HG03280 (cell line): ENCODE measurements at regions not wholly inside any gene's neighbourhood (a gene's known extent, or its start where the extent isn't known, plus 50 kb on each side); places are given as distances from the start of the nearest gene placed in this dataset.

Experiments used
- ATAC-seq: cut with Tn5 transposase; IDR thresholded peaks from one replicate; pipeline ENCODE4 v1.9.1; 2021; ENCODE audit warnings: mild to moderate bottlenecking, moderate library complexity; ENCODE audit not compliant: unreplicated experiment

DNA sequence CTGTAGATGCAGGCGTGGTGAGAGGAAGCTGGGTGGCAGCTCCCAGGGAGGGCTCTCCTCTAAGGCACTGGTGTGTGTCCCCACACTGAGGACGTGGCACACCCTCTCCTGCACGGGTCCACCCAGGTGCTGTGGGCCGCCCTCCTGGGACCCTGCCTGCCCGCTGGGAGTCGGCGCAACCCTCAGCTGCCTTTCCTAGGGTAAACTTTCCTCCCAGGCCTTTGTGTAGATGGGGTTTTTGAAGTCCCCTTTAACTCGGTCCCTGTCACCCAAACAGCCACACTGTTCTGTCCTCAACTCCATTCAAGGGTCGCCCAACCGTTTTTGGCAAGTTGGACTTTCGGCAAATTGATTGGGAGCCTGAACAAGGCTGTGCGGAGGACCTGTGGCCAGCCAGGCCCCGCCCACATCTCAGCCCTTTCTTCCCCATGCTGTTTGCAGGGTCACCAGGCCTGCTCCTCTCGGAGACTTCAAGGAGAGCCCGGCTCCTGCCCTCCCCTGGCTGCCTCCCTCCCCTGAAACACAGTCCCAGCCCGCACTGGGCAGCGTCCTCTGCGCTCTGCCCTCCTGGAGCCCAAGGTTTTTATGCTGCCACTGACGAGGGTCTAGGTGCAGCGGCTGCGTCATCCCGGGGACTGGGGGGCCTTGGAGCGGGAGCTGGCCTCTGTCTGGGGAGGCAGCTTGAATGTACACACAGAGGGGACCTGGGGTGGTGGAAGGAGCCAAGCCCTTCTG is 1126.2 kb downstream of the BRD1 start:
- ATAC-seq, result no peak

DNA sequence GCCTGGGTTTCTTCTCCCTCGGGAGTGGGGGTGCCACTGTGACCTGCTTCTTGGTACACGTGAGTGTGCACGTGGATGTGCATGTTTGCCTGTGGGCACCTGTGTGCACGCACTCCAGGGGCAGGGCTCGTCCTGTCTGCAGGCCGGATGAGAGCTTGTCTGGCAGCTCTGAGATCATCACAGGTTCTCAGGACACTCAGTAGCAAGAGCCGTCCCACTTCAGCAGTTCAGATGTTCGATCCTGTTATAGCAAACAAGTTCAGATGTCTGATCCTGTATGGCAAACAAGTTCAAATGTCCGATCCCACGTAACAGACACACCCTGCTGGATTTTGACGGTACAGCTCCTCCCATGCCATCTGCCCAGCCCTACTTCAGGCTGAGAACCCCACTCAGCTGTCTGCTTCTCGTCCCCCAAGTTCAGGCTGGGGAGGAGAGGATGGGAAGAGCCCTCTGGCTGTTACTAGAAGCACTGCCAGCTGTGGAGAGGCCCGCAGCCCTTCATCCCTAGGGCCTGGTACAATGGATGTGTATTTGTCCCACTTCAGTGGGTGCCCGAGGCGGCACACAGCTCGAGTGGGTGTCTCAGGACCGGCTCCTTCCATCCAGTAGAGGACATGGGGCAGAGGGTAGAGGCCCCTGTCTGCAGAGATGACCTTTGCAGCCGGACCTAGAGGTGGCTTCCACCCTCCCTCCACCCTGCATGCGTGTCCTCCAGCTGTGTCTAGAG is 1126.9 kb downstream of the BRD1 start:
- no peak for ATAC-seq

DNA sequence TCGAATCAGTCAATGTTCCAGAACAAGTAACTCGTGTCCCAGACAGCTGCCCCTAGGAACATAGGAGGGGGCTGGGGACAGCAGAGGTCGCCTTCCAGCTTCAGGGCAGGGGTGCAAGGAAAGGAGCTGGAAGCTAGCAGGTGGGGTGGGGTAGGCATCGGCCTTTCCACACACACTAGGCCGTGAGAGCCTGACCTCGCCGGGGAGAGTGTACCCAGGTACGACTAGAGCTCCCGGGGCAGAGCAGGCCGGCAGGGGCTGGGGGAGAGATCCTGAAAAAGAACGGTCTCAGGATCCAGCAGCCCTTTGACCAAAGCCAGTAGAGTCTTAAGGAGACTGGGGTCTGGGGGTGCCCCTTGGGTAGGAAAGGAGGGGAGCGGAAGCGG is 1127.5 kb downstream of the BRD1 start:
- no peak for ATAC-seq

DNA sequence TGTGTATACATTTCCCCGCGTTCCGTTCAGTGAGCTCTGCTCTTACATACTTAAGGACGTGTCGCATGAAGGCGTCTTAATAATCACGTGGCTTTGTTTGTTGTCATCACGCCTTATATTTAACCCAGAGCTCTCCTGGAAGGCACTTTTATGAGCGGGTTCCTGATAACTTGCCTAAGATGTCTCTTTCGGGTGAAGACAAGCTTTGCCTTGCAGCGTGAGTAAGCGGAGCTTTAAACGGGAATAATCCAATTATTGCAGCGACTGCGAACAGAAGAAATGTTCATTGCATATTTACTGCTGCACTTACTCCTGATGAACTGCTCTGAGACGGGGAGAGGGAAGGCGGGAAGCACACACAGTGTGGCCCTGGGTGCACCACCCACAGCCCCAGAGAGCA is 1128.2 kb downstream of the BRD1 start:
- no peak for ATAC-seq

DNA sequence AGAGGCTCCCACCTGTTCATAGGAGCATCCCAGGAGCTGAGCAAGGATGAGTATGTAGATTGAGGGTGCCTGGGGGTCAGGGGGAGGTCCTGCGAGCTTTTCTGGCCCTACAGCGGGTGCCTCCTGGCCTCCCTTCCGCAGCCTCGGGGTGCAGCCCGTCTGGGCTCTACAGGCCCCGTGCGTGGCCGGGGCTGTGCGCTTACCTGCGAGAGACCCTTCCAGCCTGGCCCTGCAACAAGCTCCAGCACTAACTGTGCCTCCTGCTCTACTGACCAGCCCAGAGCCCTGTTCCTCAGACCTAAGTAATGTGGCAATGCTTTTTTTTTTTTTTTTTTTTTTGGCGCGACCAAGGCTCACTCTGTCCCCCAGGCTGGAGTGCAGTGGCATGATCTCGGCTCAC is 1129.1 kb downstream of the BRD1 start:
- ATAC-seq, result no peak

DNA sequence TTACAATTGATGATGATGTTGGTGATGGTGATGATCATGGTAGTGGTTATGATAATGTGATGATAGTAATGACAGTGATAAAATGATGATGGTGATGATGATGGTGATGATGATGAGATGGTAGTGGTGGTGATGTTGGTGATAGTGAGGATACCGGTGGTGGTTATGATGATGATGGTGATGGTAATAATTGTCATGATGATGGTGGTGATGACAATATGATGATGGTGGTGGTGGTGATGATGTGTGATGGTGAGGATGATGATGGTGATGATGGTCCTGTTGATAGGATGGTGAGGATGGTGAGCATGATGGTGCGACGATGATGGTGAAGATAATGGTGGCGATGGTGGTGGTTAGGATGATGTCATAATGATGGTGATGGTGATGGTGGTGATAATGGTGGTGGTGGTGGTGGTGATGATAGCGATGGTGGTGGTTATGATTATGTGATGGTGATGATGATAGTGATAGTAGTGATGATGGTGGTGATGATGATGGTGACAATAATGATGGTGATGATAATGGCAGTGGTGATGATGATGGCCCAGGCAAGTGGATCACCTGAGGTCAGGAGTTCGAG is 1129.9 kb downstream of the BRD1 start:
- ATAC-seq, result no peak

DNA sequence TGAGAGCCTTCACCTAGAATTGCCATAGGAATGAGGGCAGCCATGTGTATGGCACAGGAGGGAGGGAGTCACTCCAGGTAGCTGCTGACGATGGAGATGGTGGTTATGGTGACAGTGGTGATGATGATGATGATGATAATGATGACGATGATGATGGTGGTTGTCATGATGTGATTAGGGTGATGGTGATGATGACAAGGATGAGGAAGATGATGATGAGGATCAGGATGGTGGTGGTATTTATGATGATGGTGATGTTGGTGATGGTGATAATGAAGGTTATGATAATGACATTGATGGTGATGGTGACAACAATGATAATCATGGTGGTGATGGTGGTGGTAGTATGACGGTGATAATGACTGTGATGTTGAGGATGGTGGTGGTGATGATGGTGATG is 1130.5 kb downstream of the BRD1 start:
- no peak for ATAC-seq

DNA sequence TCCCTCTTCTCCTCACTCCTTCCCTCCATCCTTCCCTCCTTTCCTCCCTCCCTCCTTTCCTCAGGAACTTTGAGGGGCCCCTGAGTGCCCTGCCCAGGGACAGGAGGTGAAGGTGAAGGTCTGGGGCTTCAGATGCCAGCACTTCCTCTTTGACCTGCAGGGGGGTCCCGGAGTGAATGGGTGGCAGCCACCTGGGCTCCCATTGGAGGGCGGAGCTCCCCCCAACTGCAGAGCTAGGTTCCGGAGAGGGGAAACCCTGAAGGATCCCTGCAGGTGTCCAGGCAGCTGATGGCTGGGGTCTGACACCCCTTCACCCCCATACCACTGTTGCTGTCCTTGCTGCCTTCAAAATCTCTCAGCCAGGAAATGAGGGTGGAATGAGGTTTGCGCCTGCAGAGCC is 1131.3 kb downstream of the BRD1 start:
- ATAC-seq, result no peak

DNA sequence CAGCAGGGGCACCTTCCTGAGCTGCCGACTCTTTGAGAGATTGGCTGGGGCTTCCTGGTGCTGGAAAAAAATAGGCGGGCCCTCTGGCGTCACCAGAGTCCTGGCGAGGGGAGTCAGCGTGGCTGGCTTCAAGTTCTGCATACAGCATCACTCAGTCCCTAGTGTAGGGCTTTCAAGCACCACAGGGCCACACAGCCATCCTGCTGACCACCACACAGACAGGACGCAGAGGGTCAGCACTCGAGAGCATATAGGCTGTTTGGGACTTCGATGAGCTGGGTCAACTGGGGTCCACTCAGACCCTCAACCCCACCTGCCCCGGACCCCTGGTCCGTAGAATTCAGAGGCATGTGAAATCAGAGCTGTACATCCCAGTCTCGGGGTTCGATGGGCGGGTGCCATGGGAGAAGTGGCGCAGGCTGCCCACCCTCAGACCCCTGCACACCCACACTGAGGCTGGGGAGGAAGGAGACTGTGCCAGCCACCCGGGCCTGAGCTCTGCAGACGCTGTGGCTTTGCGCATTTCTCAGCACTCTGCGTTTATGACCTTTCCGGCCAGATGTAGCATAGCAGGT is 1131.9 kb downstream of the BRD1 start:
- no peak for ATAC-seq

DNA sequence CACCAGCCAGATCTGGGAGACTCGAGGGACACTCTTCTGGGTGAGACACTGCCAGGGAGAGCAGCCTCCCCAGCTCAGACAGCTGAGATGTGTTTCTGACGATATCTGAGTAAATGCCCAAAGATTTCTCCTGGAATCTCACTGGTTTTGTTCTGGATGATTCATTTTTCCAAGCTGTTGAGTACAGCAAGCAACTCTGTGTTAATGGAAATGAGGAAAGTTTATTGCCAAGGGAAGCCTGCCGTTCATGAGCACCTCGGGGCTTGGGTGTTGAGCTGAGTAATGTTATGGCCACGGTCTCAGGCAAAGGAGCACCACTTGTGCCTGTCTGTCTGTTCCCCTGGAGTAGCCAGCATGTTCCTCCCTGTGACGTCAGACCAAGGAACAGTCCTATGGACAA is 1132.4 kb downstream of the BRD1 start:
- ATAC-seq, result no peak

DNA sequence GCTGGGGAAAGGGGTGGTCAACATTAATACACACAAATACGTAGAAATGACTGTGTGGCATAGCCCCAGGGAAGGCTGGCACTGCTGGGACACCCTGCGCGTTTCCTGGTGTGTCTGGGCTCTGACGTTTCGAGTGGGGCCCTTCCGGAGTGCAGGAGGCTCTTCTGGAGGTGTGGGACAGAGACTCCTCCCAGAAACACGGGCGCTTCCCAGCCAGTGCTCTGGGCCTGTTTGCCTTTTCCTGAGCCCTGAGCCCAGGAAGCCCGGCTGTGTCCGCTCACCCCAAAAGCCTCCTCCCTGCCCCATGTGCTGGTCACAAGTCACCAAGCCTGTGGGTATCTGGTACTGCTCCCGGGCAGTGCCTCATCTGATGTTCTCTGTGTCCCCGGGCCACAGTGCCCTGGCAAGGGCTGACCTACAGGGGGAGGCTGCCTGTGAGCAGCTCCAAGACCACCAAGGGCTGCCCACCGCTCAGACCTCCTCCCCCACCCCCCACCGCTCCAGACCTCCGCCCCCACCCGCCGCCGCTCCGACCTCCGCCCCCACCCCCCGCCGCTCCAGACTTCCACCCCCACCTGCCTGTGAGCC is 1133.3 kb downstream of the BRD1 start:
- no peak for ATAC-seq

DNA sequence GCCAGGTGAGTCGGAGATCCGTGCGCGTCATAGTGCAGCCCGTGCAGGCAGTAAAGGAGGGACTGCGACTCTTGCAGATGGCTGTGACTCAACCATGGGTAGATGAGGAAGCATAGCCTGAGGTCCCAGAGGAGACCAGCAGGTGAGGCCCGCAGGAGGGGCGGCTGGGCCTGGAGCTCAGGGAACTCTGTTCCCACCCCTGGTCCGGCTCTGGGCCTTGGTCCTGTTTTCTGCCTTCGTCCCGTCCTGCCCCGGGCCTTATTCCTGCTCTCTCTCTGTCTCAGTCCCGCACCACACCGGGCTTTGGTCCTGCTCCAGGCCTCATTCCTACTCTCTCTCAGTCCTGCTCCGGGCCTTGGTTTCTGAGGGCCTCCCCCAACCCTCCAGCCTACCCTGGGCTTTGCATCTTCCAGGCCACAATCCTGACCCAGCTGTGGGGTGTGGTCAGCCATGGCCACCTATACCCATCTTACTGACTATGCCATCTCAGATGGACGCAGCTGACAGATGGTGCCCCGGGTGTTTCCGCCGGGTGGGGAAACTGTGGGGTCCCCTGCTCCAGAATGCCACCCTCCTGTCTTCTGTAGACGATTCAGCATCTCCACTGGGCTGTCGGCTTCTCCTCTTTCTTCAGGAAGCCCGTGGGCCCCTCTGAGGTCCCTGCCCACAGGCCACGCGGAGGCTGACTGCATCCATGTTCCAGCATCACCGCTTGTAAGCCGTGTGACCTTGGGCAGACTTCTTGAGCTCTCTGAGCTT is 1134.1 kb downstream of the BRD1 start:
- ATAC-seq, result no peak

DNA sequence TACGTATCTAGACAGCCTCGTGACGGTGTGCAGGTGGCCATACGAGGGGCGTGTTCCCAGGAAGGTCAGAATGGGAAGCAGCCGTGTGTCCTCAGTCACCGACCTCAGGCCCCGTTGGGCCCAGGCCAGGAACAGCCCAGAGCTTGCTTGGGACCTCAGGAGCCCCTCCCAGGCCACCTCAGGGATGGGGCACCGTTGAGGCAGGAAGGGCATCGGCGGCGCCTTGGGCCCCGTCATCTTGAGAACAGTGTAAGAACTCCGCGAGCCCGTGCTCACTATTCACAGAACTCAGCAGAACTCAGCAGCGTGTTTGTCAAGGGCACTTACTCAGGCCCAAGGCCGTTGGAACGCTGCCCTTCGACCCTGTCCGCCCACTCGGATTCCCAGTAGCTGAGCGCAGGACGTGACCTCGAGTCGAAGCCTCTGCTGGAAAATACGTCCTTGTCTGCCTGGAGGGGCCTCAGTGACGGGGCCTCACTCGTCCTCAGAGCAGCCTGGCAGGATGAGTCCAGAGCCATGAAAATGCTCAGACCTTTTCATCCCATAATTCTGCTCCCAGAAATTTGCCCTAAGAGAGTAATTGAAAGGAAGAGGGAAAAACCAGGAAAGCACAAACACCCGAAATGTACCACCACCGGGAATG is 1134.8 kb downstream of the BRD1 start:
- ATAC-seq, result no peak

DNA sequence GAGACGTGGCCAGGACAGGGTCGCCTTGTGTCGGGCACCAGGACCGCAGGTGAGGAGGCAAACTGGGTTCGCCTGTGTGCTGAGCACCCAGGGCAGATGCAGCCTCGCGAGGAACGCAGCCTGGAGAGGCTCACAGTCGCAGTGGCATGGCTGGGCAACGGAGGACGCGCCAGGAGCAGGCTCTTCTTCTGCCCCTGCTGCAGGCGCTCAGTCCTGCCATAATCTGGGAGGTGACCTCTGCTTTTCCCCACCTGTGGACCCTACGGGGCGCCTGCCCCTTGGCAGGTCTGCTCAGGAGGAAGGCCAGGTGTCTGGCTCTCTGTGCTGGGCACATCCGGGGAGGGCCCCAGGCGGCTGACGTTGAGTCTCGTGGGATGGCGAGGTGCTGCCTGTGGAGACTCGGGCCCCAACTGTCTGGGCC is 1136.2 kb downstream of the BRD1 start:
- ATAC-seq, result no peak

DNA sequence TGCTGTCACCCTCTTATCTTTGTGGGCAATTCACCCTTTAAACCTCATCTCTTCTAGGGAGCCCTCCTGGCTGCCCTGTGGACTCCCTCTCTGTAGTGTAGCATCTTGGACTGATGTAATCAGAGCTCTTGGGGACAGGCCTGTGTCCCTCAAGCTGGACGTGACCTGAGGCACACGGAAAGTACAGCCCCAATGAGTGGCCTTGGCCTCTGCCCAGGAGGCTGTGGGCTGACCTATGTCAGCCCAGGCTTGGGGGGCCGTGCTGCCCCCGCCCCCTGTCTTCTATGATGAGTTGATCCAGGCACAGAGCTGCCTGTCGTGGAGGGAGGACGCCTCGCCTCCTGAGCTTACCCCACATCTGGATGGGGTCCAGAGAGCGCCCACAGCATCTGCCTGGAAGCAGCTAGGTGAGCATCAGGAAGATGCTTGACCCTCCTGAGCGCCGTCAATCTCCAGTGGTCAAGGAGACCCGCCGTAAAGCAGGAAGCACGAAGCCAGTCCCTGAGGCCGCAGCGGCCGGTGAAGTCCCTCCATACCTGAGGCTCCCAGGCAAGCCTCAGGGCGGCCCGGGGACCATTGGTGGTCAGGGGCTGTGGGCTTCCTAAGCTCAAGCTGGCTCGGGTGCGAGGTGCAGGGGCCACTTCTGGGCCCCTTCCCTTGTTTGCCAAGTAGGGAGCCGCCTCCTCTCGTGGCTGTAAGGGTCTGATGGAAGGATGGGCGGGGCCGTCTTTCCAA is 1136.9 kb downstream of the BRD1 start:
- no peak for ATAC-seq

DNA sequence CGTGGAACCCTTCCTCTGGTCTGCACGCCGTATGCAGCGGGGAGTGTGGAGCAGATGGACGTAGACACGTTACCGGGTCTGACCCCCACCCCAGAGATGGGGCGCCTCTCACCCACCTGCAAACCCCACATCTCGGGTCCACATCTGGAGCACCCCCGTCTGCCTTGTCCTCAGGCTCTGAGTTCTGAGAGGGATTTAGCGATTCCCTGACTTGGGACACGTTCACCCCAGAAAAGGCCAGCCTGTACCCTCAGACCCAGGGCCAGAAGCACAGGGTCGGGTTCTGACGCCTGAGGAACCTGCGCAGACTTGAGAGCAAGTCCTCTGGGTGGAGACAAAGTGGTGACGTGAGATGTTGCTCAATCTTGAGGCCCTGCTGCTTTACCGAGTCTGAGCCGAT is 1138.5 kb downstream of the BRD1 start:
- no peak for ATAC-seq

DNA sequence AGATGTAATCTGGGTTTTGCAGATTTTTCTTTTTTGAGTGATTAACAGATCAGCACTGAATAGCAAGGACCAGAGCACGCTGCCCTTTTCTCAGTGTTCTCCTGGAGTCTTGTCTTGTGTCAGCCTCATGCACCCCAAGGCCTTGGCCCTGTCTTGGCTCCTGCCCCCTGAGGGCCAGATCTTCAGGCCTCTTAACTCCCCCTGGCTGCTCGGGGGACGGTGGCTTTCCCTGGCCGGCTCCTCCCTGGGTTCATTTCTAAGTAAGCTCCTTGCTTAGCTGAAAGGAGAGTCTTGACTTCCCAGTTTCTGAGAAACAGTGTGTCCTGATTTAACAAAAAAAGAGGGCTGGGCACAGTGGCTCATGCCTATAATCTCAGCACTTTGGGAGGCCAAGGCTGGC is 1139.3 kb downstream of the BRD1 start:
- no peak for ATAC-seq

DNA sequence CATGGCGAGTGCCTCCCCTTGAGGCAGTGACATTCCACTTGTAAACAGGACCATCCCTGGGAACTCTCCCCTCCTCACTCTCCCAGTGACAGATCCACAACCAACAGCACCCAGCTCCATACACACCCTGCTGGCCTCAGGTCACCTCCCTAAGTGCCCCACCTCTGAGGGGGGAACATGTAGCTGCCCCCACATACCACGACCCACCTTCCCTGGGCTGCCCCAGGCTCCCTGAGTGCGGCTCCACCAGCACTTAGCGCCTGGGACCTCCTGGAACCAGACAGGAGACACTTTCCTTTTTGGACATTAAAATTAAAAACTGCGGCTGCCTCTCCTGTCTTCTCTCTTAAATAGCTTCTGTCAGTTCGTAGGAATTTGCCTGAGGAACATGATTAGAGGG is 1140.1 kb downstream of the BRD1 start:
- ATAC-seq, result no peak

DNA sequence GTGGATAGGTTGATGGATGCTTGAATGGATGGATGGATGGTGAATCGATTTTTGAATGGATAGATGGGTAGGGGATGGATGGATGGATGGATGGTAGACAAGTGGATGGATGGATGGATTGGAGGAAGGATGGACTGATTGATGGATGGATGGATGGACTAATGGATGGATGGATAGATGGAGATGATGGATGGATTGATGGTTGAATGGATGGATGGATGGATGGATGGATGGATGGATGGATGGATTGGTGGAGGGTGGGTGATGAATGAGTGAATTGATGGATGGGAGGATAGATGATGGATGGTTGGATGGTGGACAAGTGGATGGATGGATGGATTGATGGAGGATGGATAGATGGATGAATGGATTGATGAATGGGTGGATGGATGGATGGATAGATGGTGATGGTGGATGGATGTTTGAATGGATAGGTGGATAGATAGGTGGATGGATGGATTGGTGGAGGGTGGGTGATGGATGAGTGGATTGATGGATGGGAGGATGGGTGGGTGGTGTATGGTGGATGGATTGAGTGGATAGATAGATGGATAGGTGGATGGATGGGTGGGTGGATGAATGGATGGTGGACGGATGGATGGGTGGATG is 1140.9 kb downstream of the BRD1 start:
- ATAC-seq, result no peak
